ENCODE measurements at regions not wholly inside any gene's neighbourhood (a gene's known extent, or its start where the extent isn't known, plus 50 kb on each side); places are given as distances from the start of the nearest gene placed in this dataset.

DNA sequence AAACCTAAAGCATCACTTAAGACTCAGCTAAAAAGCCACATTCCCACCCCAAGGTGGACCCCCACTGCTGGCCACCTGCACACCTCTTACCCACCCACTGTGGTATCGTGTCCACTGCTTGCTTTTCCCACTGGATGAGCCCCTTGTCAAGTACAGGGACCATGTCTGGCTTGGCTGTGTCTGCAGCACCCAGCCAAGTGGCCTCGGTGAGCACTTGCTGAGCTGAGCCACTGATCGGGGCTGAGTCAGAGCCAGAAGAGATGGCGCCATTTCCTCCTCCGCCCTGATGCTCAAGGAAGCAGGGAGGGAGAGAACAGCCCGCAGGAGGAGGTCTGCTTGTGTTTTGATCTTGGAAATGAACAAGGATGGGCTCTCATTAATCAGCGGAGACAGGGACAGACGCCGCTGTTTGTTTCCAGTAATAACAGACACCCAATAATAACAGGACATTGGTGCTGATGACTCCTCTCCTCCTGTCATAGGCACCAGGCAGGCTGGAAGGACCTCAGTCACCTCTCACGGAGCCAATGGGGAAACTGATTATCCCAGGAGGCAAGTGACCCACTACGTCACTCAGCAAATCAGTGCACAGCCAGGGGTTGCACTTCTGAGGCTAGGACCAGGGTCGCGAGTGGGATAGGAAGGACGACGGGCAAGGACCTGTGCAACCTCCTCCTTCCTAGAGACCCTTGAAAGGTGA lies 85.2 kb upstream of the RTL6 start (continued):
- TF ChIP-seq TCF12 (IDR thresholded peaks at IDR 0.05), result no peak

DNA sequence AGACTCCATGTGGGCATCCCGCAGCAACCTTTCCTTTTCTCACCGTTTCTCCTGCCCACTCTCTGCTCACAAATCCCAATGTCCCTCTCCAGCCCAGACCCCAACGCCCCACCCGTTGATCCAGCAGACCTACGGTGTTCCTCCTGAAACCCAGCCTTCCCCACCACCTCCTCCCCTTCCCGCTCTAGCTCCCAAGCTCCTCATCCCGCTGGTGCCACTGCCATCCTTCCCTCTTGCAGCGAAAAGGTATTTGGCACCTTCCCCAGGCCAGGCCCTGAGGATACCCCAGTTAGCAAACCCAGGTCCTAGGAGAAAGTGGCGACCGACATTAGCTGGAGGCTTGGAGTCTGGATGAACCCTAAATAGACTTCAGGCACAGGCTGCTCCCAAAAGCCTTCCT lies 84.0 kb upstream of the RTL6 start:
- no peak overlapping the region for H2AFZ ChIP-seq (ENCODE audit: low read depth)

More for the DNA sequence above, 84.0 kb upstream of the RTL6 start:
- TF ChIP-seq, protein P1, sequence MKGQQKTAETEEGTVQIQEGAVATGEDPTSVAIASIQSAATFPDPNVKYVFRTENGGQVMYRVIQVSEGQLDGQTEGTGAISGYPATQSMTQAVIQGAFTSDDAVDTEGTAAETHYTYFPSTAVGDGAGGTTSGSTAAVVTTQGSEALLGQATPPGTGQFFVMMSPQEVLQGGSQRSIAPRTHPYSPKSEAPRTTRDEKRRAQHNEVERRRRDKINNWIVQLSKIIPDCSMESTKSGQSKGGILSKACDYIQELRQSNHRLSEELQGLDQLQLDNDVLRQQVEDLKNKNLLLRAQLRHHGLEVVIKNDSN (IDR thresholded peaks at IDR 0.05; ENCODE audit: borderline replicate concordance, low read depth), result no peak
- TF ChIP-seq, protein P2, sequence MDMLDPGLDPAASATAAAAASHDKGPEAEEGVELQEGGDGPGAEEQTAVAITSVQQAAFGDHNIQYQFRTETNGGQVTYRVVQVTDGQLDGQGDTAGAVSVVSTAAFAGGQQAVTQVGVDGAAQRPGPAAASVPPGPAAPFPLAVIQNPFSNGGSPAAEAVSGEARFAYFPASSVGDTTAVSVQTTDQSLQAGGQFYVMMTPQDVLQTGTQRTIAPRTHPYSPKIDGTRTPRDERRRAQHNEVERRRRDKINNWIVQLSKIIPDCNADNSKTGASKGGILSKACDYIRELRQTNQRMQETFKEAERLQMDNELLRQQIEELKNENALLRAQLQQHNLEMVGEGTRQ (IDR thresholded peaks at IDR 0.05; ENCODE audit: borderline replicate concordance, low read depth, low read length), result no peak
- no peak for TF ChIP-seq TAF1 (IDR thresholded peaks at IDR 0.05; ENCODE audit: borderline replicate concordance, low read depth, low read length)
- TF ChIP-seq, protein P3, sequence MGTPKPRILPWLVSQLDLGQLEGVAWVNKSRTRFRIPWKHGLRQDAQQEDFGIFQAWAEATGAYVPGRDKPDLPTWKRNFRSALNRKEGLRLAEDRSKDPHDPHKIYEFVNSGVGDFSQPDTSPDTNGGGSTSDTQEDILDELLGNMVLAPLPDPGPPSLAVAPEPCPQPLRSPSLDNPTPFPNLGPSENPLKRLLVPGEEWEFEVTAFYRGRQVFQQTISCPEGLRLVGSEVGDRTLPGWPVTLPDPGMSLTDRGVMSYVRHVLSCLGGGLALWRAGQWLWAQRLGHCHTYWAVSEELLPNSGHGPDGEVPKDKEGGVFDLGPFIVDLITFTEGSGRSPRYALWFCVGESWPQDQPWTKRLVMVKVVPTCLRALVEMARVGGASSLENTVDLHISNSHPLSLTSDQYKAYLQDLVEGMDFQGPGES (IDR thresholded peaks at IDR 0.05; ENCODE audit: low read depth, low read length), result no peak
- no peak for TF ChIP-seq MXI1 (IDR thresholded peaks at IDR 0.05; ENCODE audit: low read depth, low read length)
- no peak for TF ChIP-seq EP300 (IDR thresholded peaks at IDR 0.05; ENCODE audit: borderline replicate concordance in 1 of 2, low read depth in 1 of 2, low read length in 1 of 2)
- TF ChIP-seq, protein P4, sequence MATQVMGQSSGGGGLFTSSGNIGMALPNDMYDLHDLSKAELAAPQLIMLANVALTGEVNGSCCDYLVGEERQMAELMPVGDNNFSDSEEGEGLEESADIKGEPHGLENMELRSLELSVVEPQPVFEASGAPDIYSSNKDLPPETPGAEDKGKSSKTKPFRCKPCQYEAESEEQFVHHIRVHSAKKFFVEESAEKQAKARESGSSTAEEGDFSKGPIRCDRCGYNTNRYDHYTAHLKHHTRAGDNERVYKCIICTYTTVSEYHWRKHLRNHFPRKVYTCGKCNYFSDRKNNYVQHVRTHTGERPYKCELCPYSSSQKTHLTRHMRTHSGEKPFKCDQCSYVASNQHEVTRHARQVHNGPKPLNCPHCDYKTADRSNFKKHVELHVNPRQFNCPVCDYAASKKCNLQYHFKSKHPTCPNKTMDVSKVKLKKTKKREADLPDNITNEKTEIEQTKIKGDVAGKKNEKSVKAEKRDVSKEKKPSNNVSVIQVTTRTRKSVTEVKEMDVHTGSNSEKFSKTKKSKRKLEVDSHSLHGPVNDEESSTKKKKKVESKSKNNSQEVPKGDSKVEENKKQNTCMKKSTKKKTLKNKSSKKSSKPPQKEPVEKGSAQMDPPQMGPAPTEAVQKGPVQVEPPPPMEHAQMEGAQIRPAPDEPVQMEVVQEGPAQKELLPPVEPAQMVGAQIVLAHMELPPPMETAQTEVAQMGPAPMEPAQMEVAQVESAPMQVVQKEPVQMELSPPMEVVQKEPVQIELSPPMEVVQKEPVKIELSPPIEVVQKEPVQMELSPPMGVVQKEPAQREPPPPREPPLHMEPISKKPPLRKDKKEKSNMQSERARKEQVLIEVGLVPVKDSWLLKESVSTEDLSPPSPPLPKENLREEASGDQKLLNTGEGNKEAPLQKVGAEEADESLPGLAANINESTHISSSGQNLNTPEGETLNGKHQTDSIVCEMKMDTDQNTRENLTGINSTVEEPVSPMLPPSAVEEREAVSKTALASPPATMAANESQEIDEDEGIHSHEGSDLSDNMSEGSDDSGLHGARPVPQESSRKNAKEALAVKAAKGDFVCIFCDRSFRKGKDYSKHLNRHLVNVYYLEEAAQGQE (IDR thresholded peaks at IDR 0.05; ENCODE audit: low read depth, low read length), result no peak
- TF ChIP-seq FOXM1 (IDR thresholded peaks at IDR 0.05; ENCODE audit: low read depth), result no peak
- no peak for TF ChIP-seq TCF12 (IDR thresholded peaks at IDR 0.05)
- TF ChIP-seq NRF1 (IDR thresholded peaks at IDR 0.05; ENCODE audit: low read depth, low read length), result no peak
- TF ChIP-seq, protein P5, sequence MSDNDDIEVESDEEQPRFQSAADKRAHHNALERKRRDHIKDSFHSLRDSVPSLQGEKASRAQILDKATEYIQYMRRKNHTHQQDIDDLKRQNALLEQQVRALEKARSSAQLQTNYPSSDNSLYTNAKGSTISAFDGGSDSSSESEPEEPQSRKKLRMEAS (IDR thresholded peaks at IDR 0.05; ENCODE audit: low read depth), result no peak
- TF ChIP-seq TEAD4 (IDR thresholded peaks at IDR 0.05; ENCODE audit: borderline replicate concordance, insufficient read depth), result no peak
- Histone ChIP-seq H3K36me3 (replicated peaks in 1 of 2; ENCODE audit: control insufficient read depth in 1 of 2, insufficient read depth in 2 of 2, low read length in 1 of 2) (no peaks in the 10 kb centered on the region), H3K79me2 (ENCODE audit: insufficient read depth) (no peaks in the 10 kb centered on the region), H3K9me3 (no peaks in the 10 kb centered on the region), H3K4me3 (ENCODE audit: low read depth in 2 of 2, low read length in 1 of 2) (no peak overlapping the region), H3K4me2 (no peak overlapping the region), H3K27ac (ENCODE audit: low read depth in 2 of 2, low read length in 1 of 2) (no peak overlapping the region), H4K20me1 (ENCODE audit: insufficient read depth) (no peaks in the 10 kb centered on the region), H3K27me3 (ENCODE audit: insufficient read depth) (no peaks in the 10 kb centered on the region), H3K4me1 (ENCODE audit: control insufficient read depth in 1 of 2, insufficient read depth in 2 of 2, low read depth in 1 of 2, low read length in 1 of 2) (no peaks in the 10 kb centered on the region), H3K9me2 (no peaks in the 10 kb centered on the region), H3K9ac (no peak overlapping the region), H3F3A (replicated peaks; ENCODE audit: insufficient read depth) (no peaks in the 10 kb centered on the region)
- no peak for DNase-seq
- ChIA-PET POLR2A (no interaction called here), CTCF (interaction anchor here (0.9 kb wide), 1 partner anchor 589 kb away, joined by 3 read pairs; no protein-coding TSS in a partner anchor)
- WGBS (ENCODE audit: low lambda C conversion rate), result 56% methylated on average over 10 of the region's 10 CpGs
